T-cell (primary cell): ENCODE measurements at regions not wholly inside any gene's neighbourhood (a gene's known extent, or its start where the extent isn't known, plus 50 kb on each side); places are given as distances from the start of the nearest gene placed in this dataset.

Experiments used
- ATAC-seq, 4 experiments: fragments of 200-7000 bp in 3 of 4; fragments of 150-1000 bp in 1 of 4; cut with Tn5 transposase; replicated peaks in 1 of 4; 1 replicate in 3 of 4; 2 replicates in 1 of 4; pipeline ENCODE4 v1.10.0; 2021; ENCODE audit warnings: moderate library complexity in 3 of 4, mild to moderate bottlenecking in 2 of 4, moderate number of reproducible peaks in 1 of 4
- CTCF ChIA-PET, 2 donors: fragments of 300-600 bp; sonication (Branson Sonifier 250); formaldehyde crosslinking; loops; one replicate each; lab custom pipeline; 2022; ENCODE audit warnings: antibody characterized with exemption in 2 of 2; lab: Charles Lee
- POLR2A ChIA-PET, 2 donors: fragments of 300-600 bp; sonication (Branson Sonifier 250); formaldehyde crosslinking; loops; one replicate each; lab custom pipeline; 2022; ENCODE audit warnings: antibody characterized with exemption in 2 of 2; lab: Charles Lee
- DNase-seq, 35 experiments: peaks; one replicate each; pipeline versions ENCODE4 v3.0.0 to v3.0.0-alpha.2; 2013 to 2023
- H3K27ac ChIP-seq: one replicate; pipeline ENCODE4 v1.5.1; 2013; ENCODE audit warnings: low read length
- H3K27me3 ChIP-seq, 2 experiments: replicated peaks in 1 of 2; 1 replicate in 1 of 2; 2 replicates in 1 of 2; pipeline versions ENCODE4 v1.6.1 to v1.7.0; 2013; ENCODE audit warnings: low read length in 1 of 2, mixed read lengths in 1 of 2; ENCODE audit not compliant: control insufficient read depth in 2 of 2, insufficient read depth in 2 of 2; ENCODE audit errors: extremely low read depth in 1 of 2
- H3K36me3 ChIP-seq, 2 donors: 1 replicate in 1 of 2; 2 replicates in 1 of 2; pipeline versions ENCODE4 v1.6.1 to v1.7.0; 2013; ENCODE audit warnings: low read length in 1 of 2; ENCODE audit not compliant: control insufficient read depth in 2 of 2, insufficient read depth in 1 of 2; ENCODE audit errors: extremely low read depth in 1 of 2
- H3K4me1 ChIP-seq, 2 experiments: 1 replicate in 1 of 2; 2 replicates in 1 of 2; pipeline versions ENCODE4 v1.6.1 to v1.7.0; 2013; ENCODE audit warnings: low read length in 2 of 2, mixed read lengths in 1 of 2; ENCODE audit not compliant: insufficient read depth in 2 of 2, control insufficient read depth in 1 of 2; ENCODE audit errors: extremely low read depth in 1 of 2
- H3K4me3 ChIP-seq, 2 donors: 1 replicate in 1 of 2; 2 replicates in 1 of 2; pipeline versions ENCODE4 v1.5.1 to v1.7.0; 2013; ENCODE audit warnings: mild to moderate bottlenecking in 2 of 2, low read length in 1 of 2, moderate library complexity in 1 of 2; ENCODE audit not compliant: control insufficient read depth in 1 of 2; ENCODE audit errors: extremely low read depth in 1 of 2
- H3K9me3 ChIP-seq: 2 replicates; pipeline ENCODE4 v1.7.0; 2013
- H3K27ac Mint-ChIP-seq, 2 donors: one replicate each; pipeline ENCODE4 v1.8.0; 2020 to 2021; ENCODE audit warnings: mild to moderate bottlenecking in 2 of 2, mixed read lengths in 2 of 2
- H3K27me3 Mint-ChIP-seq, 2 donors: one replicate each; pipeline ENCODE4 v1.8.0; 2021 to 2022; ENCODE audit warnings: mixed read lengths in 2 of 2
- H3K36me3 Mint-ChIP-seq: one replicate; pipeline ENCODE4 v1.8.0; 2021; ENCODE audit warnings: mixed read lengths
- H3K4me1 Mint-ChIP-seq, 3 donors: one replicate each; pipeline ENCODE4 v1.8.0; 2020 to 2022; ENCODE audit warnings: mixed read lengths in 3 of 3, mild to moderate bottlenecking in 1 of 3
- H3K4me3 Mint-ChIP-seq, 3 donors: one replicate each; pipeline ENCODE4 v1.8.0; 2020 to 2022; ENCODE audit warnings: mild to moderate bottlenecking in 3 of 3, mixed read lengths in 3 of 3, moderate library complexity in 3 of 3
- H3K9me3 Mint-ChIP-seq, 3 donors: one replicate each; pipeline ENCODE4 v1.8.0; 2020 to 2022; ENCODE audit warnings: mixed read lengths in 3 of 3
- WGBS: methylation state at CpG from one replicate; pipeline ENCODE4 v1.1.5; 2013; ENCODE audit warnings: missing lambda C conversion rate; ENCODE audit not compliant: insufficient coverage; 5-methylcytosine and 5-hydroxymethylcytosine counted together

GRCh38 chr2:144796164-144796563, 276.2 kb upstream of the ZEB2 start:
- H3K36me3 Mint-ChIP-seq = no peaks in the 10 kb centered on the region
- no peak overlapping the region for H3K27ac ChIP-seq

GRCh38 chr2:144785253-144785652, 265.3 kb upstream of the ZEB2 start:
- H3K36me3 Mint-ChIP-seq = no peaks in the 10 kb centered on the region
- no peaks in the 10 kb centered on the region for H3K36me3 ChIP-seq
- H3K4me3 Mint-ChIP-seq = no peak overlapping the region
- peaks cover 0 to 5% of the 10 kb centered on the region in 2 experiments for H3K27me3 ChIP-seq
- H3K9me3 ChIP-seq = no peaks in the 10 kb centered on the region
- H3K4me3 ChIP-seq = no peak overlapping the region
- no peak for ATAC-seq
- no peaks in the 10 kb centered on the region for H3K9me3 Mint-ChIP-seq
- H3K27me3 Mint-ChIP-seq = peaks cover 2 to 4% of the 10 kb centered on the region in 2 donors
- WGBS = 72% methylated on average over 5 of the region's 5 CpGs
- no peak overlapping the region for H3K27ac Mint-ChIP-seq
- DNase-seq = no peak
- no peaks in the 10 kb centered on the region for H3K4me1 ChIP-seq
- ChIA-PET CTCF (no interaction called here), POLR2A (no interaction called here)
- H3K4me1 Mint-ChIP-seq = no peaks in the 10 kb centered on the region
- no peak overlapping the region for H3K27ac ChIP-seq

More at GRCh38 chr2:144796164-144796563, 276.2 kb upstream of the ZEB2 start:
- Mint-ChIP-seq H3K27ac (no peak overlapping the region), H3K9me3 (no peaks in the 10 kb centered on the region), H3K4me1 (no peaks in the 10 kb centered on the region), H3K4me3 (no peak overlapping the region), H3K27me3 (no peaks in the 10 kb centered on the region)
- no peak for ATAC-seq
- ChIA-PET CTCF (no interaction called here), POLR2A (no interaction called here)
- WGBS = 100% methylated on average over 1 of the region's 2 CpGs
- H3K4me1 ChIP-seq = no peaks in the 10 kb centered on the region
- no peaks in the 10 kb centered on the region for H3K36me3 ChIP-seq
- H3K27me3 ChIP-seq = no peaks in the 10 kb centered on the region
- no peak overlapping the region for H3K4me3 ChIP-seq
- no peak for DNase-seq
- H3K9me3 ChIP-seq = no peaks in the 10 kb centered on the region

GRCh38 chr2:144780983-144781382, 261.1 kb upstream of the ZEB2 start:
- Histone ChIP-seq H3K27ac (no peak overlapping the region), H3K36me3 (no peaks in the 10 kb centered on the region), H3K4me1 (no peaks in the 10 kb centered on the region), H3K27me3 (peaks cover 0 to 5% of the 10 kb centered on the region in 2 experiments), H3K4me3 (no peak overlapping the region), H3K9me3 (no peaks in the 10 kb centered on the region)
- Mint-ChIP-seq H3K27ac (no peak overlapping the region), H3K36me3 (no peaks in the 10 kb centered on the region), H3K4me1 (no peaks in the 10 kb centered on the region), H3K27me3 (peaks cover 2 to 4% of the 10 kb centered on the region in 2 donors), H3K9me3 (no peaks in the 10 kb centered on the region), H3K4me3 (no peak overlapping the region)
- ATAC-seq (no peak), DNase-seq (no peak)
- POLR2A ChIA-PET = interaction anchor here in 1 of 2 donors (0.6 kb wide), 1 partner anchor 773 kb away, joined by 3 read pairs; no protein-coding TSS in a partner anchor
- WGBS = no CpG with 5 or more reads among the region's 3 CpGs
- CTCF ChIA-PET = no interaction called here

GRCh38 chr2:144776766-144777165, 256.8 kb upstream of the ZEB2 start:
- H3K27ac Mint-ChIP-seq = no peak overlapping the region

GRCh38 chr2:144774809-144775208, 254.9 kb upstream of the ZEB2 start:
- Mint-ChIP-seq H3K27ac (no peak overlapping the region), H3K36me3 (no peaks in the 10 kb centered on the region), H3K4me1 (no peaks in the 10 kb centered on the region), H3K9me3 (no peaks in the 10 kb centered on the region), H3K4me3 (no peak overlapping the region), H3K27me3 (peaks cover 3% of the 10 kb centered on the region in 2 donors)
- no peak for ATAC-seq
- no peak for DNase-seq
- Histone ChIP-seq H3K27ac (no peak overlapping the region), H3K4me3 (no peak overlapping the region), H3K4me1 (no peaks in the 10 kb centered on the region), H3K36me3 (no peaks in the 10 kb centered on the region), H3K9me3 (no peaks in the 10 kb centered on the region), H3K27me3 (no peaks in the 10 kb centered on the region)
- CTCF ChIA-PET = no interaction called here
- POLR2A ChIA-PET = no interaction called here

More at GRCh38 chr2:144776766-144777165, 256.8 kb upstream of the ZEB2 start:
- no peaks in the 10 kb centered on the region for H3K9me3 Mint-ChIP-seq
- ChIA-PET POLR2A (no interaction called here), CTCF (no interaction called here)
- no peaks in the 10 kb centered on the region for H3K27me3 ChIP-seq
- H3K27ac ChIP-seq = no peak overlapping the region
- H3K36me3 ChIP-seq = no peaks in the 10 kb centered on the region
- H3K9me3 ChIP-seq = no peaks in the 10 kb centered on the region
- H3K4me1 Mint-ChIP-seq = no peaks in the 10 kb centered on the region
- H3K4me3 ChIP-seq = no peak overlapping the region
- peaks cover 0 to under 1% of the 10 kb centered on the region in 2 donors for H3K27me3 Mint-ChIP-seq
- DNase-seq (no peak), ATAC-seq (no peak)
- no peak overlapping the region for H3K4me3 Mint-ChIP-seq
- no peaks in the 10 kb centered on the region for H3K36me3 Mint-ChIP-seq
- H3K4me1 ChIP-seq = no peaks in the 10 kb centered on the region

- no peaks in the 10 kb centered on the region for H3K36me3 Mint-ChIP-seq
- no peaks in the 10 kb centered on the region for H3K9me3 ChIP-seq
- H3K4me1 ChIP-seq = no peaks in the 10 kb centered on the region
- H3K9me3 Mint-ChIP-seq = no peaks in the 10 kb centered on the region
- no peak overlapping the region for H3K27ac Mint-ChIP-seq
- no peaks in the 10 kb centered on the region for H3K27me3 ChIP-seq
- no peak overlapping the region for H3K27ac ChIP-seq
- H3K27me3 Mint-ChIP-seq = peaks cover 3 to 4% of the 10 kb centered on the region in 2 donors
- no CpG with 5 or more reads among the region's 3 CpGs for WGBS
- H3K4me3 Mint-ChIP-seq = no peak overlapping the region
- ChIA-PET CTCF (no interaction called here), POLR2A (no interaction called here)
- H3K36me3 ChIP-seq = no peaks in the 10 kb centered on the region
- no peaks in the 10 kb centered on the region for H3K4me1 Mint-ChIP-seq
- H3K4me3 ChIP-seq = no peak overlapping the region
- ATAC-seq (no peak), DNase-seq (no peak)
These were observed 251.4 kb upstream of the ZEB2 start for GRCh38 chr2:144771348-144771747.

- POLR2A ChIA-PET = no interaction called here
- no peak for DNase-seq
- 83% methylated on average over 1 of the region's 6 CpGs for WGBS
- CTCF ChIA-PET = no interaction called here
- H3K9me3 ChIP-seq = no peaks in the 10 kb centered on the region
- no peaks in the 10 kb centered on the region for H3K4me1 ChIP-seq
- Mint-ChIP-seq H3K27me3 (peaks cover 3 to 4% of the 10 kb centered on the region in 2 donors), H3K9me3 (no peaks in the 10 kb centered on the region), H3K36me3 (no peaks in the 10 kb centered on the region), H3K4me1 (no peaks in the 10 kb centered on the region), H3K27ac (no peak overlapping the region), H3K4me3 (no peak overlapping the region)
- no peaks in the 10 kb centered on the region for H3K36me3 ChIP-seq
- H3K27ac ChIP-seq = no peak overlapping the region
- no peak overlapping the region for H3K4me3 ChIP-seq
- H3K27me3 ChIP-seq = no peaks in the 10 kb centered on the region
- no peak for ATAC-seq
These were observed 250.8 kb upstream of the ZEB2 start for GRCh38 chr2:144770616-144771230.
